HL-60 (cell line): ENCODE measurements at regions not wholly inside any gene's neighbourhood (a gene's known extent, or its start where the extent isn't known, plus 50 kb on each side); places are given as distances from the start of the nearest gene placed in this dataset.

Source experiments
- DNase-seq, 2 experiments: peaks; one replicate each; pipeline ENCODE4 v3.0.0-alpha.2; 2010 to 2020; ENCODE audit warnings: low read depth in 1 of 2, low spot score in 1 of 2
- H3K27ac ChIP-seq: fragments of 250-450 bp; sonication (Bioruptor Pico); replicated peaks from 2 replicates; pipeline ENCODE4 v1.5.1; 2020; ENCODE audit warnings: mild to moderate bottlenecking, moderate library complexity
- H3K27me3 ChIP-seq: fragments of 250-450 bp; sonication (Bioruptor Pico); 2 replicates; pipeline ENCODE4 v1.5.1; 2021; ENCODE audit warnings: mild to moderate bottlenecking, moderate library complexity; ENCODE audit not compliant: insufficient read depth, poor library complexity, severe bottlenecking
- H3K4me3 ChIP-seq: replicated peaks from 2 replicates; pipeline ENCODE4 v1.5.1; 2011; ENCODE audit warnings: mild to moderate bottlenecking, control low read depth, low read length; ENCODE audit not compliant: insufficient read depth
- CTCF ChIP-seq: IDR thresholded peaks from one replicate; pipeline ENCODE4 v1.5.1; 2011; ENCODE audit warnings: low read length, control low read depth, inconsistent platforms; ENCODE audit not compliant: insufficient read depth
- GABPA ChIP-seq: IDR thresholded peaks from 2 replicates; pipeline ENCODE4 v1.6.1; 2012; ENCODE audit warnings: low read depth
- POLR2AphosphoS5 ChIP-seq: IDR thresholded peaks from 2 replicates; pipeline ENCODE4 v1.6.1; 2012; ENCODE audit warnings: low read depth
- REST ChIP-seq: IDR thresholded peaks from 2 replicates; pipeline ENCODE4 v1.6.1; 2012; ENCODE audit warnings: low read depth; ENCODE audit not compliant: insufficient replicate concordance
- SPI1 ChIP-seq: IDR thresholded peaks from 2 replicates; pipeline ENCODE4 v1.6.1; 2012; ENCODE audit warnings: low read depth, mild to moderate bottlenecking, borderline replicate concordance

GRCh38 chr5:118675247-118675646, 313.1 kb downstream of the DTWD2 start:
- H3K27ac ChIP-seq, result no peak overlapping the region
- no peaks in the 10 kb centered on the region for H3K27me3 ChIP-seq
- DNase-seq, result no peak
- TF ChIP-seq SPI1, result no peak
- TF ChIP-seq REST, result no peak
- TF ChIP-seq POLR2AphosphoS5, result no peak
- no peak for TF ChIP-seq GABPA
- no peak for TF ChIP-seq CTCF
- H3K4me3 ChIP-seq, result no peak overlapping the region

- DNase-seq, result no peak
- H3K27me3 ChIP-seq, result no peaks in the 10 kb centered on the region
Measured at GRCh38 chr5:118657576-118657975, 330.8 kb downstream of the DTWD2 start.

GRCh38 chr5:118653872-118654271, 334.5 kb downstream of the DTWD2 start:
- H3K27ac ChIP-seq, result no peak overlapping the region
- TF ChIP-seq SPI1 (no peak), POLR2AphosphoS5 (no peak), GABPA (no peak), REST (no peak), CTCF (no peak)
- H3K4me3 ChIP-seq, result no peak overlapping the region
- no peak for DNase-seq
- no peaks in the 10 kb centered on the region for H3K27me3 ChIP-seq

More at GRCh38 chr5:118657576-118657975, 330.8 kb downstream of the DTWD2 start:
- TF ChIP-seq CTCF, result no peak
- TF ChIP-seq GABPA, result no peak
- no peak for TF ChIP-seq SPI1
- no peak for TF ChIP-seq POLR2AphosphoS5
- no peak for TF ChIP-seq REST
- no peak overlapping the region for H3K27ac ChIP-seq
- no peak overlapping the region for H3K4me3 ChIP-seq
